NCI-H2107 treated with DMSO at 0.1 percent for 48 hours (cell line): ENCODE measurements at regions not wholly inside any gene's neighbourhood (a gene's known extent, or its start where the extent isn't known, plus 50 kb on each side); places are given as distances from the start of the nearest gene placed in this dataset.

Source experiments
- DNase-seq: peaks from one replicate; lab custom pipeline; 2025; ENCODE audit not compliant: unreplicated experiment; lab: John Stamatoyannopoulos, UW

DNA sequence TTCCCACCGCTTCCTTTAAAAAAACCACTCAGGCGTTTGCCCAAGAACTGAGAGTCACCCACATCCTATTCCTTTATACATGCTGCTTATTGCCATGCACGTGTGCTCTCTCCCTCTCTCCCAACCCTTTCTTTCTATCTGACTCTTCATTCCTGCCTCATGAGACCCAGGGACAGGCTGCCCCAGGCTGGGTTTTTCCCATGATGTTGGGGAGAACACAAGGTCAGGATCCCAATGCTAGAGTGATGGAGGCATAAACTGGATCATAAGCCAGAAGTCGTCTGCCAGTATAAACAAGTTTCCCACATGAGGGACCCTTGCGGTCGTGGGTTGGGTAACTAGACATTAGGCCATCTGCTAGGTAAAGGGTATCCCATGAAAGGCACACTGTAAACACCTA, 64.9 kb downstream of the CD2 start:
- DNase-seq = no peak

DNA sequence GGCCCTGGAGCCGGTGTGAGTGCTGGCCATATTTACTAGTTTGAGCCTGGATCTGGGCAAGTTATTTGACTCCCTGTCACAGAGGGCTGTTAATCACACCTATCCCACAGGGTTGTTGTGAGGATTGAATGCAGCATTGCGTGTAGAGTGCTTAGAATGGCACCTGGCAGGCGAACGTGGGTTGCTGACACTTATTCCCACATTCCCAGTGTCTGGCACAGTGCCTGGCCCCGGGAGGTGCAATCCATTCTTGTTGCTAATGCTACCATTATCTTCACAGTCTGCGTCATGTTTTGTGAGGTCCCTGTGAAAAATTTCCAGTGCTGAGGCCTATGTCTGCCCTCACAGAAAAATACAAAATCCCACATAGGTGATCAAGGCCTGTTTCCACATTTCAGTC, 66.1 kb downstream of the CD2 start:
- DNase-seq = peak; percentile 98

DNA sequence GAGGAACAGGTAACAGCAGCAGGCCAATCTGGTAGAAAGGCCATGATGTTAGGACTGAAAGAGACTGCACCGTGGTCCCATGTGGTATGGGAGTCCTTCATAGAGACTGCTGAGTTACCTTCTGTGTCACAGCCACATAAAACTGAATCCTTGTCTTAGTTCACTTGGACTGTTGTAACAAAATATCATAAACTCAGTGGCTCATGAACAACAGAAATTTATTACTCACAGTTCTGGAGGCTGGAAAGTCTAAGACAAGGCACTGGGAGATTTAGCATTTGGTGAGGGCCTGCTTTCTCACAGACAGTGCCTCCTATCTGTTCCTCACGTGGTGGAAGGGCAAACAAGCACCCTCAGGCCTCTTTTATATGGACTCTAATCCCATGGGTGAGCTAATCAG, 67.5 kb downstream of the CD2 start:
- DNase-seq = no peak

DNA sequence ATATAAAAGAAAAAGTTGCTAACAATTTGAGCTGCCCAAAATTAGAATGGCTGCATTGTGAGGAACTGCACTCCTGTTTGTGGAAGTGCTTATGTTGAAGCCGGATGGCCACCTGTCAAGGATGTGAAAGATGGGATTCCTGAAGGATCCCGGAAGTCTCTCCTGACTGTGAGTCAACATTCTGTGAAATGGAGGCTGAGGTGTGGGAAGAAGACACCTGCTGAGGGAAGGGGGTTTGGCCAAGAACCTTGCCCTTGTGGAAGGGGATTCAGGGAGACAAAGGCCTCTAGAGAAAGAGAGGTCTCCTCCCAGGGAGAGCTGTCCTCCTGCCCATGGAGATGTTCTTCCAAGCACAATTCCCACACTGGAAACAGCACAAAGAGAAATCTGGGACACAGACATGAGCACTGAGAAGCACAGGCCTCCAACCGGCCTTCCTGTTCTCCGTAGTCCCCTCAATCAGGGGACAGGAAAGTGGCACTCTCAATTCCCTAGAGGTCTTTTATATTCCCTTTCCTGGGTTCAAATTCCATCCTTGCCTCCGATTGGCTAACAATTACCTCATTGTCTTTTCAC, 70.5 kb downstream of the CD2 start:
- DNase-seq = peak; percentile 98

- DNase-seq = no peak
Measured at GRCh38 chr1:116825207-116825719, 71.0 kb downstream of the CD2 start.

DNA sequence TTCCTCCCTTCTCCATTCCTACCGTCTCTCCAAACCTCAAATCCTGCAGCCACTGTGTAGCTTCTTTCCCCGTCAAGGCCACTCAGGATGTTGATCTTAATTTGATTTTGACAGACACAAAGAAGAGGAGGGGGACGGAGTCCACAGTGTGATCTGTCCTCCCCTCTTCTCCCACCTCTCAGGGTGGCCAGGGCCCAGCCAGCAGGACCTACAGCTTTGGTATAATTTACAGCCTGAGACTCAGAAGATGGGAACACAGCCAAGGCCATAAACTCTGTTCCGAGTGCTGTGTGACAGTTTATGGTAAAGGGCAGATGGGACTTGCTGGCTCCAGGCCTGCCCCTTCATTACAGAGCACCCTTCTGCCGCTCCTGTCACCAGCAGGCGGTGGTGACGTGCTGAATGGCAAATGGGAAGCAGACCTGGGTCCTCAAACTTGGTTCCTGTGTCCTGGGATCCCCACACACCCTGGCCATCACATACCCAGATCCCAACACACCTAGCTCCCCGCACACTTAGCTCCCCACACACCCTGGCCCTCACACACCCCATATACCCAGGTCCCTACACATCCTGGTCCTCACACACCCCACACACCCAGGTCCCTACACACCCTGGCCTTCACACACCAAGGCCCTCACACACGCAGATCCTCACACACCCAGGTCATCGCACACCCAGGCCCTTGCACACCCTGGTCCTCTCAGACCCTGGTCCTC, 71.6 kb downstream of the CD2 start:
- DNase-seq = peak; percentile 82

GRCh38 chr1:116826818-116827606, 72.8 kb downstream of the CD2 start:
- DNase-seq = no peak

GRCh38 chr1:116827607-116828105, 73.4 kb downstream of the CD2 start:
- DNase-seq = no peak

GRCh38 chr1:116832308-116832931, 77.3 kb upstream of the PTGFRN start:
- DNase-seq = no peak

DNA sequence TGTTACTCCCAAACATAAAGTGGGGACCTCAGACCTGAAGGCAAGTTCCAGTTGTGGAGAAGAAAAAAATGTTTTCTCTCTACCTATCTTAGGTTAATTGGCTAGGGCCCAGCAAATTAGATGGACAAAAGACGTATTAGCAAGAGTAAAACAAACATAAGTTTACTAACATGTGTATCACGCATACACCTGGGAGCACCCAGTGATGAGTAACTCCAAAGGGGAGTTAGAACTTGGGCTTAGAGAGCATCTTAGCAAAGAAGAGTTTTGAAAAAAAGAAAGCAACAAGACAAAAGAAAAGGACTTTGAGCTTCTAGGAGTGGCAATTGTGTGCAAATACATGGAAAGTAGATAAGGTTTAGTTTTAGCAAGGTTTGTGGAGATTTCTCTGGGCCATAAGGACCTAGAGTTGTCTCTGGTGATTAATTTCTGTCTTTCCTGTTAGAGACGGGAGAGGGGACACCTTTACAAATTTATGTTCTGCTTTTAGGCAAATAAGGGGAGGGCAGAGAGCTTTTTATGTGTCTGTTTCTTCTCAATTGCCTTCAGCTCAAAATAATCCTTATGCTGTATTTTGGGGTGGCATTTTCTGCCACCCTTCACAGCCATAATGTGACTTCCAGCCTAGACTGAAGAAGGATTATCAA, 76.7 kb upstream of the PTGFRN start:
- no peak for DNase-seq

GRCh38 chr1:116833718-116834117, 76.0 kb upstream of the PTGFRN start:
- DNase-seq = no peak

GRCh38 chr1:116834595-116834994, 75.1 kb upstream of the PTGFRN start:
- DNase-seq = no peak

GRCh38 chr1:116835161-116835560, 74.6 kb upstream of the PTGFRN start:
- no peak for DNase-seq

DNA sequence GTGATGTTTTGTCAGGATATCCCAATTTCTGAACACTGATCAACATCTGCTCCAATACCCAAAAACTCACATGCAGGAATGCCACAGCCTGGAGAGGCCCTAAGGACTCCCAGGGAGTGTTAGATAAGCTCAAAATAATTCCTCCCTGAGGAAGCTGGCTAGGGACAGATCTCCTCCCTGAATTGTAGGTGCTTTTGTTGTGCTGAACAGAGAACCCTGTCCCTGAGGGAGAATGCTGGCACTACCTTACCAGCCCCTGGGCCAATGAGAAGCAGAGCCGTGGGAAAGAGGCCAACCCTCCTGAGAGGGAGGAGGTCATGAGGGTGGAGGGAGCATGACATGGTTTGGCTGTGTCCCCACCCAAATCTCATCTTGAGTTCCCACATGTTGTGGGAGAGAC, 73.6 kb upstream of the PTGFRN start:
- no peak for DNase-seq

- DNase-seq = no peak
Measured at GRCh38 chr1:116841569-116842344, 68.0 kb upstream of the PTGFRN start.

DNA sequence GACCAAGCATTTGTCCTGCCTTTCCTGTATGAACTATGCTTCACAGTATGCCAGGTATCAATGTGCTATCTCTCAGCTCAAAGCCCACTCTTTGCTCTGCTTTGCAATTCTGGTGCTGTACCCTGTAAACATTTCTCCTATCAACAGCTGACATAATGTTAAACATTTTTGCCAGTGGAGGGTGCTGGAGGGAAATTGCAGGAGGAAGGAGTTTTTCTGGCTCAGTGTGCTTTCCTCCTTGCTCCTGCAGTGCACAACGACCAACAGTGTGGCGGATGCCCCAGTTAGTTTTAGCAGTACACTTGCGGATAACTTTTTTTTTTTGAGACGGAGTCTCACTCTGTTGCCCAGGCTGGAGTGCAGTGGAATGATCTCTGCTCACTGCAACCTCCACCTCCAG, 67.1 kb upstream of the PTGFRN start:
- no peak for DNase-seq

- DNase-seq = no peak
Measured at GRCh38 chr1:116844775-116845174, 64.9 kb upstream of the PTGFRN start.

DNA sequence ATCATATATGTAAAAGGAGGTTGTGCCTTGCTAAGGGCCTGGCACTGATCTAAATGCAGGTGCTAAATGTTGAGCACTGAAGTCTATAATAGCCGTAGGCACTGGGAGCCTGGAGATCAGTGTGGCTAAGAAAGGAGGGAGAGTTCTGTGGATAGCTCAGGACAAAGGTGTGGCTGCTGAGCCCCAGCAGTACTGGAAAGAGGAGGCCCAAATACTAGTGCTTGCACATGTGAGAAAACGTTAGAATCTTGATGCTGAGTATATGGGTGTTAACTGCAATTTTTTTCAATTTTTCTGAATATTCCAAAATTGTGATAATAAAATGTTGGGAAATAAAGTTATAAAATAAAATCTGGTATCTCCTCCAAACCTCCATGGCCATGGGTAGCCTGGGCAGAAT, 62.5 kb upstream of the PTGFRN start:
- no peak for DNase-seq

GRCh38 chr1:116847688-116848531, 61.8 kb upstream of the PTGFRN start:
- no peak for DNase-seq
